SK-N-SH (cell line): ENCODE measurements at regions not wholly inside any gene's neighbourhood (a gene's known extent, or its start where the extent isn't known, plus 50 kb on each side); places are given as distances from the start of the nearest gene placed in this dataset.

ENCODE experiments used
- CTCF ChIA-PET: fragments of 300-600, 350-600 bp; formaldehyde crosslinking; extraction: SDS; loops from one replicate; lab custom pipeline; 2021; lab: Yijun Ruan, JAX
- POLR2A ChIA-PET: fragments of 350-600 bp; sonication (Branson Sonifier 250); formaldehyde crosslinking; extraction: SDS; loops from one replicate; lab custom pipeline; 2020; ENCODE audit warnings: antibody characterized with exemption, inconsistent platforms; lab: Yijun Ruan, JAX
- DNase-seq: peaks from one replicate; pipeline ENCODE4 v3.0.0; 2012
- H2AFZ ChIP-seq: fragments of 200-600 bp; sonication (generic); 2 replicates; pipeline ENCODE4 v1.8.1; 2016; ENCODE audit warnings: antibody characterized with exemption, mild to moderate bottlenecking, low read depth
- H3F3A ChIP-seq: fragments of 200-600 bp; sonication (generic); replicated peaks from 2 replicates; pipeline ENCODE3; 2016; ENCODE audit warnings: antibody characterized with exemption, mild to moderate bottlenecking; ENCODE audit not compliant: insufficient read depth
- H3K27ac ChIP-seq, 2 experiments: fragments of 200-500 bp in 1 of 2; fragments of 200-600 bp in 1 of 2; sonication (Bioruptor generic) in 1 of 2; sonication (generic), shearing (Covaris generic) in 1 of 2; 2 replicates each; pipeline versions ENCODE4 v1.5.1 to v1.6.1; 2014 to 2016; ENCODE audit warnings: low read depth in 2 of 2, inconsistent platforms in 1 of 2, low read length in 1 of 2, mild to moderate bottlenecking in 1 of 2, mixed read lengths in 1 of 2
- H3K27me3 ChIP-seq: fragments of 200-600 bp; sonication (generic), shearing (Covaris generic); 2 replicates; pipeline ENCODE4 v1.6.1; 2016; ENCODE audit warnings: mixed run types; ENCODE audit not compliant: insufficient read depth
- H3K36me3 ChIP-seq, 2 experiments: fragments of 200-500 bp in 1 of 2; fragments of 200-600 bp in 1 of 2; sonication (Bioruptor generic) in 1 of 2; sonication (generic) in 1 of 2; replicated peaks in 1 of 2; 2 replicates each; pipeline versions ENCODE3 to v1.5.1; 2014 to 2016; ENCODE audit warnings: low read length in 1 of 2, mild to moderate bottlenecking in 1 of 2; ENCODE audit not compliant: insufficient read depth in 2 of 2, control insufficient read depth in 1 of 2
- H3K4me1 ChIP-seq, 2 experiments: fragments of 200-500 bp in 1 of 2; fragments of 200-600 bp in 1 of 2; sonication (Bioruptor generic) in 1 of 2; sonication (generic), shearing (Covaris generic) in 1 of 2; 2 replicates each; pipeline versions ENCODE4 v1.5.1 to v1.6.1; 2014 to 2016; ENCODE audit warnings: low read depth in 1 of 2, low read length in 1 of 2, mixed run types in 1 of 2; ENCODE audit not compliant: insufficient read depth in 2 of 2, control insufficient read depth in 1 of 2
- H3K4me2 ChIP-seq: fragments of 200-600 bp; sonication (generic), shearing (Covaris generic); 2 replicates; pipeline ENCODE4 v1.6.1; 2017; ENCODE audit warnings: mixed run types
- H3K4me3 ChIP-seq, 2 experiments: fragments of 200-500 bp in 1 of 2; fragments of 200-600 bp in 1 of 2; sonication (Bioruptor generic) in 1 of 2; sonication (generic), shearing (Covaris generic) in 1 of 2; 2 replicates each; pipeline versions ENCODE4 v1.5.1 to v1.8.1; 2014 to 2016; ENCODE audit warnings: low read depth in 2 of 2, inconsistent platforms in 1 of 2, low read length in 1 of 2, mild to moderate bottlenecking in 1 of 2, mixed read lengths in 1 of 2, moderate library complexity in 1 of 2
- H3K79me2 ChIP-seq: fragments of 200-600 bp; sonication (generic); 2 replicates; pipeline ENCODE4 v1.8.1; 2017; ENCODE audit warnings: mild to moderate bottlenecking; ENCODE audit not compliant: insufficient read depth
- H3K9ac ChIP-seq: fragments of 200-600 bp; sonication (generic); 2 replicates; pipeline ENCODE4 v1.6.1; 2017; ENCODE audit warnings: mixed run types
- H3K9me2 ChIP-seq: fragments of 200-600 bp; sonication (generic); 2 replicates; pipeline ENCODE4 v1.6.1; 2017; ENCODE audit warnings: mixed run types
- H3K9me3 ChIP-seq: fragments of 200-600 bp; sonication (generic); 2 replicates; pipeline ENCODE4 v1.6.1; 2017; ENCODE audit warnings: mixed run types, mild to moderate bottlenecking, moderate library complexity
- H4K20me1 ChIP-seq: fragments of 200-600 bp; sonication (generic); 2 replicates; pipeline ENCODE4 v1.6.1; 2017; ENCODE audit warnings: mild to moderate bottlenecking, mixed run types; ENCODE audit not compliant: insufficient read depth
- CTCF ChIP-seq: fragments of 200-600 bp; sonication (generic); IDR thresholded peaks from 2 replicates; pipeline ENCODE4 v1.6.1; 2017; ENCODE audit warnings: antibody characterized with exemption, mild to moderate bottlenecking, moderate library complexity
- FOSL2 ChIP-seq: IDR thresholded peaks from 2 replicates; pipeline ENCODE4 v1.4.0; 2012; ENCODE audit warnings: low read depth, mild to moderate bottlenecking, moderate library complexity, borderline replicate concordance
- FOXM1 ChIP-seq: IDR thresholded peaks from 2 replicates; pipeline ENCODE4 v1.4.0; 2012; ENCODE audit warnings: low read depth, mild to moderate bottlenecking
- GABPA ChIP-seq: IDR thresholded peaks from 2 replicates; pipeline ENCODE4 v1.4.0; 2012; ENCODE audit warnings: low read depth, mild to moderate bottlenecking
- MAX ChIP-seq: IDR thresholded peaks from 2 replicates; pipeline ENCODE4 v1.4.0; 2012; ENCODE audit warnings: low read depth
- NRF1 ChIP-seq: IDR thresholded peaks from 2 replicates; pipeline ENCODE4 v1.6.1; 2012; ENCODE audit warnings: low read depth, mild to moderate bottlenecking, low read length
- RAD21 ChIP-seq: IDR thresholded peaks from 2 replicates; pipeline ENCODE4 v1.6.1; 2012; ENCODE audit warnings: mild to moderate bottlenecking, low read length
- RCOR1 ChIP-seq: fragments of 150-350 bp; IDR thresholded peaks from 2 replicates; pipeline ENCODE4 v1.6.1; 2017; ENCODE audit warnings: antibody characterized with exemption, low read length
- SIN3A ChIP-seq: IDR thresholded peaks from 2 replicates; pipeline ENCODE4 v1.6.1; 2012; ENCODE audit warnings: low read depth, mild to moderate bottlenecking, low read length, moderate library complexity, borderline replicate concordance
- SMC3 ChIP-seq: IDR thresholded peaks from 2 replicates; pipeline ENCODE4 v1.6.1; 2012; ENCODE audit warnings: low read depth, low read length, improper control_type of control experiment
- TCF12 ChIP-seq: IDR thresholded peaks from 2 replicates; pipeline ENCODE4 v1.4.0; 2012
- USF1 ChIP-seq: IDR thresholded peaks from 2 replicates; pipeline ENCODE4 v1.4.0; 2012; ENCODE audit warnings: low read depth, borderline replicate concordance
- YY1 ChIP-seq: IDR thresholded peaks from 2 replicates; pipeline ENCODE4 v1.4.0; 2012; ENCODE audit warnings: low read depth, mild to moderate bottlenecking
- WGBS: methylation state at CpG from one replicate; pipeline ENCODE4 v1.1.6; 2017; ENCODE audit warnings: low lambda C conversion rate; 5-methylcytosine and 5-hydroxymethylcytosine counted together

GRCh38 chr1:177356674-177357435 is 186.1 kb downstream of the BRINP2 start (continued):
- no peak for TF ChIP-seq YY1
- no peak for TF ChIP-seq NRF1
- no peak for TF ChIP-seq GABPA
- TF ChIP-seq, all 33 proteins: peak for 0

GRCh38 chr1:177355575-177355974 is 184.8 kb downstream of the BRINP2 start:
- ChIA-PET POLR2A (no interaction called here), CTCF (interaction anchor here (0.5 to 5.1 kb wide), 32 partner anchors 9 to 592 kb away, joined by 3 to 59 read pairs (median 3); partner anchors contain the start of gene ASTN1)
- 0% methylated on average over 2 of the region's 2 CpGs for WGBS
- H3K9me2 ChIP-seq, result no peaks in the 10 kb centered on the region
- no peaks in the 10 kb centered on the region for H3K9me3 ChIP-seq
- no peaks in the 10 kb centered on the region for H3K36me3 ChIP-seq
- no peak overlapping the region for H3K4me3 ChIP-seq
- H3K4me2 ChIP-seq, result no peak overlapping the region
- no peak for TF ChIP-seq TCF12
- peak; percentile 77 for TF ChIP-seq RAD21
- no peak for TF ChIP-seq USF1
- peak; percentile 45 for TF ChIP-seq CTCF
- no peak for TF ChIP-seq SIN3A
- no peak for TF ChIP-seq FOXM1
- no peak for TF ChIP-seq FOSL2
- no peak for TF ChIP-seq MAX
- peak; percentile 76 for TF ChIP-seq SMC3
- TF ChIP-seq, all 33 proteins: peak for 3
- no peaks in the 10 kb centered on the region for H3K27me3 ChIP-seq
- no peak overlapping the region for H3K27ac ChIP-seq
- DNase-seq, result peak; percentile 41
- no peaks in the 10 kb centered on the region for H3F3A ChIP-seq
- H3K79me2 ChIP-seq, result no peaks in the 10 kb centered on the region
- no peaks in the 10 kb centered on the region for H4K20me1 ChIP-seq
- no peaks in the 10 kb centered on the region for H3K4me1 ChIP-seq
- no peak overlapping the region for H2AFZ ChIP-seq
- no peak overlapping the region for H3K9ac ChIP-seq

GRCh38 chr1:177354247-177354646 is 183.5 kb downstream of the BRINP2 start:
- Histone ChIP-seq H3K27ac (no peak overlapping the region), H3K36me3 (no peaks in the 10 kb centered on the region), H3K9me3 (no peaks in the 10 kb centered on the region), H3F3A (no peaks in the 10 kb centered on the region), H3K9ac (no peak overlapping the region), H3K4me1 (no peaks in the 10 kb centered on the region), H3K4me3 (no peak overlapping the region), H4K20me1 (no peaks in the 10 kb centered on the region), H3K4me2 (no peak overlapping the region), H3K27me3 (no peaks in the 10 kb centered on the region), H3K9me2 (no peaks in the 10 kb centered on the region), H2AFZ (no peak overlapping the region), H3K79me2 (no peaks in the 10 kb centered on the region)
- WGBS, result 20% methylated on average over 3 of the region's 3 CpGs
- CTCF ChIA-PET, result interaction anchor here (1.2 to 5.1 kb wide), 6 partner anchors 13 to 592 kb away, joined by 3 to 59 read pairs (median 6); no protein-coding TSS in a partner anchor
- no peak for DNase-seq
- TF ChIP-seq RCOR1, result no peak
- POLR2A ChIA-PET, result no interaction called here
